Ramos (cell line): ENCODE measurements at regions not wholly inside any gene's neighbourhood (a gene's known extent, or its start where the extent isn't known, plus 50 kb on each side); places are given as distances from the start of the nearest gene placed in this dataset.

Experiments used
- in situ Hi-C: fragments of 300-500 bp; cut with MboI; formaldehyde crosslinking; loops from one replicate; pipeline ENCODE4 v1.14.3; 2022; ENCODE audit warnings: low sequenced_read_pairs; ENCODE audit not compliant: unreplicated experiment

DNA sequence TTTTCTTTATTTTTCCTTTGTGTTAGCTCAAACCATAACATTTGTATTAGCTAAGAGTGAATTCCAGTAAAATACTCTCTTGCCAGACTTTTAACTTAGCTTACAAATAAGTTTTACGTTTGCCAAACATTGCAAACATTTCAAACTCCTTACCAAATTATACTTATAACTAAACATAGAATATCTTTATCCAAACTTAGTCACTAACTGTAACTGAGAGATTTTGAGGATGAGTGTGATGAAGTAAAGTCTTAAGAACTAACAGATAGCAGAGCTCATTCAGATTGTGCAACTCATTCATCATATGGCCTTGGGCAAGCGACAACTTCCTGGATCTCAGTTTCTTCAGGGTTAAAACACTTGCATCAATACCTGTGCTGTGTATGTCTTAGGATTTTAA, 533.7 kb downstream of the TDRD15 start:
- in situ Hi-C loops = no loop called here

DNA sequence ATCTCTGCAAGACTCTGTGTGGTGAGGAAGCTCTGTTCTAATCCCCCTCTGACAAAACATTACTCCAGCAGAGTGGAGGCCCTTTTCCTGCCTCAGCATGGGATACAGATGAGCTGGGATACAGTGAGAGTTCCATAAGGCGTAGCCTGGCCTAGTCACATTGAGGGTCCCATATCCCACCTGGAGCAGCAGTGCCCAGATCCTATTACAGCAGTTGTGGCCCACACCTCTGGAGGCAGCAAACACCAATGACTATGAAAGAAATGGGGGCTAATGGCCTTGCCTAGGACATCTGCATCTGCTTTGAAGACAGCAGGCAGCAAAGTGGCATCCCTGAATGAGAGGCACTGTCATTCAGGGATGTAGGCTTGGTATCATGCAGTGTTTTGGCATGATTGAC, 534.5 kb downstream of the TDRD15 start:
- in situ Hi-C loops = no loop called here

DNA sequence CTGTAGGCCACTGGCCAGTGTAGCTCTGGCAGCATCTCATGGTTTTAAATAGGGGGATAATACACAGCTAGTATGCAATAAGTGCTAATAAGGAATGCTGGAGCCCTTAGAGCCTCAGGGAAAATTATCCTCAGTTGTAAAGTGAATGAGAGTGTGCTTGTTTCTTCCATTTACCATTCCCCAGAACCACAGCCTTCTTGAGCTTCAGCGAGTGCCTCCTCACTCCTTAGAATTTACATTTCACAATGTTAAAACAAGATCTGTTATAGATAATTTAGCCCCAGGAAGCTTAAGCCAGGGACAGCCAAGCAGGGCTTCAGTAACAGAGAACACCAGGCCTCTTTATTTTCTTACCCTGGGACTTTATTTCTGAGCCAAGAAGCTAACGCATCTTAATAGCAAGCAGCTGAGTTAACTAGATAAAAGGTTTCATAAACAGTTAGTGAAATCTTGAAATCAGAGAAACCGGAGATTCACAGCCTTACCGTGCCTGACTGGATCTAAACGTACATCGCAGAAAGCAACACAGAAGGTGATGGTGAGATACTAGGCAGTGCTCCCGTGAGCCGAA, 535.2 kb downstream of the TDRD15 start:
- in situ Hi-C loops = no loop called here

DNA sequence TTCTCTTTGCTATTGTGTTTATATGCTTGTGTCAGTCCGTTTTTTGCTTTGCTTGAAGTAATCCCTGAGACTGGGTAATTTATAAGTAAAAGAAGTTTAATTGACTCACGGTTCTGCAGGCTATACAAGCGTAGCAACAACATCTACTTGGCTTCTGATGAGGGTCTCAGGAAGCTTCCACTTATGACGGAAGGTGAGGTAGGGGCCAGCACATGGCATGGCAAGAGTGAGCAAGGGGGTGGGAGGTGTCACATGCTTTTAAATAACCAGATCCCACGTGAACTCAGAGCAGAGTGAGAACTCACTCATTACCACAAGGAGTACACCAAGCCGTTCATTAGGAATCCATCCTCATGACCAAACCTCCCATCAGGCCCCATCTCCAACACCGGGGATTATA, 540.3 kb downstream of the TDRD15 start:
- in situ Hi-C loops = no loop called here

DNA sequence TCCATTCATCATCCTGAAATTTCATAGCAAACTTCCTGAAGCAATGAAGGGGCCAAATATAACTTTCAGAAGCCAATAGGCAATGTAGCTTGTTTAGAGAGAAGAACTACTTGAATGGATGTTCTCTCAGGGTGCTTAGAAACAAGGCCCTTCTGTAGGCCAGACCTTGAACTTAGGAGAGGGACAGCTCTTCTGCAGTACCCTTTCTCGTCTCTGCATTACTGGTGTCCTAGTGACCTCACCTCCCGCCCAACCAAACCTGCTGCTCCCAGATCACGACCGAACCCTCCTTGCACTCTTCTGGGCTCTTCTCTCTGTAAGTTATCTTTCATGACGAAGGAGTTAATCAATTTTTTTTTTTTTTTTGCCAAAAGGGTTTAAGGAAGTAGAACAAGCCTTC, 543.9 kb downstream of the TDRD15 start:
- in situ Hi-C loops = no loop called here

DNA sequence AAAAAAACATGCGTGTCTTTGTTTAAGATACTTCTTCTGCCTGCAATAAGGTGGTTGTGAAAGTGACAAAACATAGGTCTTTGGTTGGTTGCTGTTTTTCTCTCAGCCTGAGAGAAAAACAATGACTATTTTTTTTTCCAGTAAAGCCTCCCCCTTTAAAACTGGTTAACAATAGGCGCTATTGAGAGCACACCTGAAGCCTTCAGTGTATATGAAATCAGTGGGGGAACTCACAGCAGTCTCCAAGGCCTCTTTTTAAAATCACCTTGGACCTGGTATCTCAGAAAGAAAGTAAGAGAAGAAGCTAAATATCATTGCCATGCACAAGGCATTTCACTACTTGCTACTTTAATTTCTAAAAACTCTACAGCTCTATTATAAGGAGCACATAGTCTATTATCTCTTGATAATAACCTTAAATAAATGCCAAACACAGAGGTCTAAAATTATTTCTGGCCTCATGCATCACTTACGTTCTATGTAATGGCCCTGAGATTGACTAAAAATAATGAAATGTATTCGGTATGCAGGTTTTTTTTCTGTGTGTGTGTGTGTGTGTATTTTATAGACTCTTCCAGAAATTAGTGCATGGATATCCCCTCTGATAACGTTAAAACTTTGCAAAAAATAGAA, 544.4 kb downstream of the TDRD15 start:
- in situ Hi-C loops = no loop called here

DNA sequence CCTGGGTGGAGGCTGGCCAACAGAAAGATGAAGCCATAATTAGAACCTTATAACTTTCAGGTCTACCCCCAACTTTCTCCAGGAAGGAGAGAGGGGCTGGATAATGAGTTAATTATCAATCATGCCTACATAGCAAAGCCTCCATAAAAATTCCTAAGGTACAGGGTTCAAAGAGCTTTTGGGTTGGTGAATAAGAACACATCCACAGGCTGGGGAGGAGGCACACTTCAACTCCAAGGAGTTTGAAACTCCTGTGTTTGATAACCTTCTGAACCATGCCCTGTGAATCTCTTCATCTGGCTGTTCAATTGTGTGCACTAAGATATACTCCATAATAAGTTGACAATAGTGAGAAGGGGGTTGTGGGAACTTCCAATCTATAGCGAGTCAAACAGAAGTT, 552.3 kb downstream of the TDRD15 start:
- in situ Hi-C loops = no loop called here

DNA sequence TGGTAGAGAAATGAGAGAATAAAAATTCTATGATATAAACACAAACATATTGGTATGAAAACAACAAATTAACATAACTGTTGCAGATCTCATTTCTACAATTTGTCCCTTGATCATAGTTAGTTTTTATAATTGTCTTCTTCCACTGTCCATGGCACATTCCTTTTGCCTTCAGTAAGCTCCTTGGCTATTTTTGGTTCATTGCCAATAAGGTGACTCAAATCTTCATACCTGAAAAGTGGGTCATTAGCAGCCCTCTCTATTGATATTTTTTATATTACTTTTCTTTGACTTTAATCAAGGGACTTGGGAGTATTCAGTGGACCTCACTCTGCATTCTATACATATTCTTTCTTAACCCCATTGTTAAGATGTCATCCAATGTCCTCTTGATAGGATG, 552.9 kb downstream of the TDRD15 start:
- in situ Hi-C loops = no loop called here

DNA sequence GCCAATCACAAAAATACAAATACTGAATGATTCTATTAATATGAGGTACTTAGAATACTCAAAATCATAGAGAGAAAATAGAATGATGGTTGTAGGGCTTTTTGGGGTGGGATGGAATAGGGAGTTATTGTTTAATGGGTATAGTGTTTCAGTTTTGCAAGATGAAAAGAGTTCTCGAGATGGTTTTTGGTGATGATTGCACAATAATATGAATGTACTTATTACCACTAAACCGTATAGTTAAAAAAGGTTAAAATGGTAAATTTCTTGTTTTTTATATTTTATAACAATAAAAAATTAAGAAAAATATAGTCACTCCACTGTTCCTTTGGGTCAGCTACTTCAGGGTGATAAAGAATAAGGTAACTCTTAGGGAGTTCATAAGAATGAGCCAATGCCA, 560.1 kb downstream of the TDRD15 start:
- in situ Hi-C loops = no loop called here

DNA sequence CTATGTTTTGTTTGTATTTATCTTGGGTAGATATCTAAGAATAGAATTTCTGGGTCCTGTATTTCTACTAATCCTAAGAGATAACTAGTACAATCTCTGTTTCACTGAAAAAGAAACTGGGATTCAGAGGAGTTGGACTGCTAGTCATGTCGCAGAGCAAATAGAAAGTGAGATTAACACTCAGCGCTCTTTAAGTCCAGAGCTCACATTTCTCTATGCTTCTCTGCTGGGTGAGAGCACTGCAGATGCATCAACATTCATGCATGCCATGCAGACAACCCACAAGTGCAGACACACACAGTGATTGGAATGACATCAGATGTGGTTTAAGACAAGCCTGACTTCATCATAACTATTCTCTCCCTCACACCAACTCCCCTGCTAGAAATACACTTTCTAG, 563.8 kb downstream of the TDRD15 start:
- in situ Hi-C loops = no loop called here

DNA sequence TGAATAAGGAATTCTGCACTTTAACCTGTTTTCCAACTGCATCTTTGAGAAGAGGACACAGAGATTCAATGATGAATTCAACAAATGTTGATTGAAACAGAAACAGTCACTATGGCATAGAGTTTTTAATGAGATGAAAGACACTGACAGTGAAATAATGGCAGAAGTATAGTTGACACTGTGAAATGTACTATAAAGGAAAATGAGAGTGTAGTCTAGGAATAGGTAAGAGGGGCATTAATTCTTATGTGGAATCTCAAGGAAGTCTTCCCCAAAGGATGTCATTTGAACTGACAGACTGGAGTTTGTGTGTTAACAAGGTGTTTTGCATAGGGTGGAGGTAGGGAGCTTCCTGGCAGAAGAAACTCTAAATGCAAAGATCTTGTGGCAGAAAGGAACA, 566.2 kb downstream of the TDRD15 start:
- in situ Hi-C loops = no loop called here

DNA sequence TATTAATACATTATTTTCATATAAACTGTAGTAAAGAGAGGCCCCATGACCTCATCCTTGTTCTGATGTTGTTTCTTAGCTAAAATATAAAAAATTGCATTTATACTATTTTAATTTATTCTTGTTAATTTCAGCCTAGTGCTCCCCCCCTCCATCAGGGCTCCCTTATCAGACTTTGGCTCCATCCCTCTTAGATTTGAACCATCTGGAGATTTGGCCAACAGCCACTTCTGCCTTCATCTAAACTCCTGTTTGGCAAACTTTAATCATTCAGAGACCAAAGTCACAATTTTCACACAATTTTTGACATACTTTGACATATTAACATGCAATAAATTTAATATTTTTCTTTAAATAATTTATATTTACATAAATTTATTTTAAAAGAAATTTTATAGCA, 569.3 kb downstream of the TDRD15 start:
- in situ Hi-C loops = no loop called here

DNA sequence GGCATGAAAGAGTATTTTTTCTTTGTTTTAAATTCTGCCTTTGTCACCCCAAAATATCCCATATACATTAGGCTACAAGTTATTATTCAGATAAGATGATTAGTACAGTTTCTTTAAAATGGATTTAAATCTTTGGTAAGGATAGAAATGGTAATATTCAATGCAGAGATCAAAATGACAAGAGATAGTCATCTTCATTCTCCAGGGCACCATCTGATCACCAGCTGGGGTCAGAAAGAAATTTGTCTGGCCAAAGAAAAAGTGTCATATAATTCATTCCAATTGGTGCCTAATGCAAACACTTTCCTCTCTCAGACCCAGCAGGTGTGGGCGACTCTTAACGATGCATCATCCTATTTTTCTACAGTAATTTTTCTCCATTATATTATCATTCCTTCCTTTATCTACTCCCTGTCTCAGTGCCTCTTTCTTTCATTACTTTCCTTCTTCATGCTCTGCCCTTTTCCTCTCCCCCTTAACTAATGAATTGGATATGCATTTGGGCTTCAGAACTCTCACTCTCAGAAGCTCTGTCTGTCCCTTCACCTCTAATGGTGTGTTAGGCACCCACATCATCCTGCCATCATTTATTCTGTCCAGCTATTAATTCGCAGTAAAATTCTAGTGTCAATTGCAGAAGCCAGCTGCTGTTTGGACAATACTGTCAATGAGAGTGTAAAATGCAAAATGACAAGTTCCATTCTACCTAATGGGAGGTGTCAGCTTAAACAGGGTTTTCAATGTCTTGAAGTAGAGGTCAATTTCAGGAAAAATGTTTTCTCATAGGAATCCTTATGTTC, 570.5 kb downstream of the TDRD15 start:
- in situ Hi-C loops = no loop called here

DNA sequence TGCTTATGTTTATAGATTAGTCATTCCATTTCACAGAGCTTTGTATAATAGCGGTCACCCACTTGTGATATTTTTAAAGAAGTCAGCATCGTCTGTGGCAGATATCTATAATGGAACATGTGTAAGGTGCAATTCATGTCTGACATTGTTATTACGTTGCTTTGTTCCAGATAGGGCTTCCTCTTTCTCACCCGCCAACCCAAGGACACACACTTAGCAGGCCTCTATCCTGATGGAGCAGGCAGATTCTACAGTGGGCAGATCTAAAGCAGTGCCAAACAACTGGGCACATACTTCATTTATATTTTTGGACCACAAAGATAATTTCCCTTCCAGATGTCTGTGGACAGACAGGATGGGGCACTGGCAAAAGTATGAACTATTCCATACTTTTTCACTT, 573.1 kb downstream of the TDRD15 start:
- in situ Hi-C loops = no loop called here

DNA sequence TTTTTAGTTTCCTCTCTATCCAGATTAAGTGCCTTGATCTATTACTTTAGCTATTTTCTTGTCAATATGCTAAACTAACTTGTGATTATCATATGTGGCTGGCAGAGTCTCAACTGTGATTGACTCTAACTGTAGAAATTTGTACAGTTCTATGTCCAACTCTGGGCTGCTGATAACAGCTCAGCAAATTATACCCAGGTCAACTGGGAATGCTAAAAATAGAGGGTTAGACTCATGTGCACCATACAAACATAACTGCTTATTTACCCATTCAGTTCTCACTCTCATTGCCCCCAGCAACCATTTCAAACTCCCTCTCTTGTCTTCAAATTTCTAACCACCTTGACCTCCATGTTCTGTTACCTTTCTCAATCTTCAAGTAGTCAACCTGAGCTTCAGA, 576.9 kb downstream of the TDRD15 start:
- in situ Hi-C loops = no loop called here

DNA sequence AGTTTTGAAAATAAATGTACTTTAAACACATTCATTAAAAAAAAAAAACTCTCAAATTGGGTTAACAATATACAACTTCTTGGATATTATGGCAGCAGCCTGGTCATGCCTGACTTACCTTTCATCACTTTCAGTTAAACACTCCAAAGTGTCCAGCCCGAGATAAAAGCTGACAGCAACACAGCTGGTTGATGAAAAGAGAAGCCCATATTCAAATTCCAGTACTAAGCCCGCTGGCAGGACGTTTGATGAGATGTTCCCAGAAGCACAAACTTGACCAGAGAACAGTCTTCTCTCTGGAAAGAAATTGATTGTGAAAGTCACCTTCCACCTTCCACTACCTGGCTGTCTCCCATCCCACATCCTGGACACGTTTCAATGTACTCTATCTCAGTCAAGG, 586.3 kb downstream of the TDRD15 start:
- in situ Hi-C loops = no loop called here

DNA sequence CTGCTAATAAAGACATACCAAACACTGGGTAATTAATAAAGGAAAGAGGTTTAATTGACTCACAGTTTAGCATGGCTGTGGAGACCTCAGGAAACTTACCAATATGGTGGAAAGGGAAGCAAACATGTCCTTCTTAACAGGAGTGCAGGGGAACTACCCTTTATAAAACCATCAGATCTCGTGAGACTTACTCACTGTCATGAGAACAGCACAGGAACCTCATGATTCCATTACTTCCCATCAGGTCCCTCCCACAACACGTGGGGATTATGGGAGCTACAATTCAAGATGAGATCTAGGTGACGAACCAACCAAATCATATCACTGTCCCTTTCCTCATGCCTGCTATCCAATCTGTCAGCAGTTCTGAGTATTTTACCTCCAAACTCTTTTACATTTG, 586.7 kb downstream of the TDRD15 start:
- in situ Hi-C loops = no loop called here

DNA sequence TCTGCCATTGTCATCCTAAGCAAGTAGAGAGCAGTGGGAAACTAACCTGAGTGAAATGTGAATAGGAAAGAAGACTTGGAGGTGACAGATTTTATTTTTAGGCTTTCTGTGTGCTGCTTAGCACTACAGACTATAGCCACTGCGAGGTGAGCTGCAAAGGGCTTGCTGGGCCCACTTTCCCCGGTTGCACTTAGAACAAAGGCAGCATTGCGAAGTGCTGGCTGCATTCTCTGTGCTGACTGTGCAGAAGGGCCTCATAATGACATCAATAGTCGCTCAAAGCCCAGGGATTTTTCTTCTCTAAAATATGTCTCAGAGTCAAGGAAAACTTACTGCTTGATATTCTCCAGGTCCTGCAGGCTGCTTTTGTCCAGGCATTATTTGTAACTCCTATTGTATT, 592.1 kb downstream of the TDRD15 start:
- in situ Hi-C loops = no loop called here

DNA sequence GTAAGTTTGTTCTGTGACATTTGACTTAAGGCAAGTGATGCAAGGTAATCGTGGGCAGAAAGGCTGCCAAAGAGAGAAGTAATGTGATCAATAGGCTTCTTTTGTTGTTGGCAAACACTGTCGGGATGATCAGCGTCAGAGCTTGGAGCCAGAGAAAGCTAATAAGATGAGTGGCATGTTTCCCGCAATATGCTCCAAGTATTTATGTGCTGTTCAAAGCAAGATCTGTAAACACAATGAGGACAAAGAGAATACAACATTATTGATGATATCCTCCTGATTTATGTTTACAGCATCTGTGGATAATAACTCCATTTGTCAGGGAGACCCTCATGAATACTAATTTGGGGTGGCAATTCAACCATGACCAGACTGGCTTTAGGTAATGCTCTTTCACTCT, 603.3 kb downstream of the TDRD15 start:
- in situ Hi-C loops = no loop called here

DNA sequence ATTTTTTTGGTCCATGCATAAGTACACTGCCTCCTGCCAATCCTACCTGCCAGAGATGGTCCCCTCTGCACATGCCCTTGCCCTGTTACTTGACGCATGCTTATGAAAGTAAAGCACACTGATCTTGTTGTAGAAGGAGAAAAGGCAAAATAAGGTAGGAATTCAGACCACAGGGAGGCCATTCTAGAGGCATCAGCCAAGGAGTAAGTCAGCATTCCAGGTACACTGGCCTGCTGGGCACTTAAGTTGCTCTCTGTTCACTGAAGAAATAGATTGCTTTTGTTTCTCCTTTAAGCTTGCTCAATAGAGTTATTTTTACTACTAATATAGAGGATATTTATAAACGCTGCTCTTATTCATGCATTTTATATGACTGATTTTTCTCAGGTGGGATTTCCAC, 604.4 kb downstream of the TDRD15 start:
- in situ Hi-C loops = no loop called here

DNA sequence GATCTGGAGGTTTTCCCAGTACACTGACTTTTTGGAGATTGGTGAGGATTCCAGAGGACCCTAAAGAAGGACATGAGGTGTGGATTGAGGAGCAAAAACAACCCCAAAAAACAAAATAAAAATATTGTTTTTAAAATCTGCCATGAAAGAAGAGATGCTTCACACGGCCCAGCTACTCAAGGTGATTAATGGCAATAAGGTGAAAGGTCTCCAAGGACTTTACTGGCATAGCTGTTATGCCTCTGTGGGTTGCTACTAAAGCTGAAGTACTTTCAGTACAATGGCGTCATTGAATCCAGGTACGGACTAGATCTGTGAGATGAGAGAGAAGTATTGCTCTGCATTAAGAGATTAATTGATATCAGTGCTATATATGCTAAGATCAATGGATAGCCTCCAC, 606.4 kb downstream of the TDRD15 start:
- in situ Hi-C loops = no loop called here

DNA sequence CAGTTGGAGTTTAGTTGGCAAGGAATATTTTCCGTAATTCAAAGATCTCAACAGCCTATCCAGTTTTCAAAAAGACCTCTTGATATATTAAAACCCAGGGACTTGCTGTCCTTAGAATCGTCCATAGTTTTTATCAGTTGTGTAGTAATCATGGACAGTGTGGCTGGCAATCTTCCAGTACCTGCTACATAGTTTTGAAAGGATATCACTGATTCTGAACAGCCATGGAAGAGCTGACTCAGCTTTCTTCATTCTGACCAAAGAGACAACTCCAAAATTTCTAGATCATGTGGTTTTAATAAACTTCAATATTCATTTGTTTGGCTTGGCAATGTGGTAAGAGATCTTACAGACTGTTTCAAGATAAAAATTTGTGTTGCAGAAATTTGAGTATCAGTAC, 616.7 kb downstream of the TDRD15 start:
- in situ Hi-C loops = no loop called here
